GM12873 (cell line): ENCODE measurements at regions not wholly inside any gene's neighbourhood (a gene's known extent, or its start where the extent isn't known, plus 50 kb on each side); places are given as distances from the start of the nearest gene placed in this dataset.

Experiments used
- TF ChIP-seq, protein P1 (sequence below): IDR thresholded peaks from 2 replicates; pipeline ENCODE4 v1.5.1; 2012; ENCODE audit warnings: low read depth, mild to moderate bottlenecking, moderate library complexity, low read length, control low read depth; ENCODE audit not compliant: insufficient read depth; ENCODE audit errors: missing control alignments

DNA sequence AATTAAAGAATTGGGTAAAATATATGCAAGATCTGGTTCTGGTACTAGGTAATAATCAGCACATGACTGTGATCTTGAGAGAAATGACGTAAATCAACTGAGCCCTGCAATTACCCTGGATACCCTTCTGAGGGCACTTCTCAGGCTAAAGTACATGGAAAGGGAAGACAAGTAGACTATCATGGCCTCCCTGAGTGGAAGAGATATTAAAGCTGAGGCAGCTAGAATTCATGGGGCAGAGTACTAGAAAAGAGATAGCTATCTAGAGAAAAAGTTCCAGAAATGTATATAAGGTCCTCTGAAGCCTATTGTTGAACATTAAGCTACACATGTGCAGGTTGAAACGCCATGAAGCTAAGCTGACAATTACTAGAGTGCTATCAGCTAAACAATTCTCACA is 249.6 kb downstream of the NKX6-1 start:
- TF ChIP-seq, protein P1, sequence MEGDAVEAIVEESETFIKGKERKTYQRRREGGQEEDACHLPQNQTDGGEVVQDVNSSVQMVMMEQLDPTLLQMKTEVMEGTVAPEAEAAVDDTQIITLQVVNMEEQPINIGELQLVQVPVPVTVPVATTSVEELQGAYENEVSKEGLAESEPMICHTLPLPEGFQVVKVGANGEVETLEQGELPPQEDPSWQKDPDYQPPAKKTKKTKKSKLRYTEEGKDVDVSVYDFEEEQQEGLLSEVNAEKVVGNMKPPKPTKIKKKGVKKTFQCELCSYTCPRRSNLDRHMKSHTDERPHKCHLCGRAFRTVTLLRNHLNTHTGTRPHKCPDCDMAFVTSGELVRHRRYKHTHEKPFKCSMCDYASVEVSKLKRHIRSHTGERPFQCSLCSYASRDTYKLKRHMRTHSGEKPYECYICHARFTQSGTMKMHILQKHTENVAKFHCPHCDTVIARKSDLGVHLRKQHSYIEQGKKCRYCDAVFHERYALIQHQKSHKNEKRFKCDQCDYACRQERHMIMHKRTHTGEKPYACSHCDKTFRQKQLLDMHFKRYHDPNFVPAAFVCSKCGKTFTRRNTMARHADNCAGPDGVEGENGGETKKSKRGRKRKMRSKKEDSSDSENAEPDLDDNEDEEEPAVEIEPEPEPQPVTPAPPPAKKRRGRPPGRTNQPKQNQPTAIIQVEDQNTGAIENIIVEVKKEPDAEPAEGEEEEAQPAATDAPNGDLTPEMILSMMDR: no peak

DNA sequence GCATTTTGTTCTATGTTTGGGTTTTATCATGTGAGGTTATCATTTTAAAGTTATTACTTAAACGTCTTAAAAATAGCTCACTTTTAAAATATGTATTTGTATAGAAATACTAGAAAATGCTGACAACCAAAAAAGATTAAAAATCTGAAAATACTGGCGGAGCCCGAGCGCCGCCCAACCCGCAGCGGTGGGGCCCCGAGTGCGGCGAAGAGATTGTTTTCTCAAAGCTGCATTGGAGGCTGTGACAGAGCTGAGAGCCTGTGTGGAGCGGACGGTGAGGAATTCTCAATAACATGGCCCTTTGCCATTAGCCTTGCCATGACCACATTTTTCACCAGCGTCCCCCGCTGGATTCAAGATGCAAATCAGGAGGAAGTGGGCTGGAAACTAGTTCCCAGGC is 255.4 kb downstream of the NKX6-1 start:
- TF ChIP-seq, protein P1: no peak

DNA sequence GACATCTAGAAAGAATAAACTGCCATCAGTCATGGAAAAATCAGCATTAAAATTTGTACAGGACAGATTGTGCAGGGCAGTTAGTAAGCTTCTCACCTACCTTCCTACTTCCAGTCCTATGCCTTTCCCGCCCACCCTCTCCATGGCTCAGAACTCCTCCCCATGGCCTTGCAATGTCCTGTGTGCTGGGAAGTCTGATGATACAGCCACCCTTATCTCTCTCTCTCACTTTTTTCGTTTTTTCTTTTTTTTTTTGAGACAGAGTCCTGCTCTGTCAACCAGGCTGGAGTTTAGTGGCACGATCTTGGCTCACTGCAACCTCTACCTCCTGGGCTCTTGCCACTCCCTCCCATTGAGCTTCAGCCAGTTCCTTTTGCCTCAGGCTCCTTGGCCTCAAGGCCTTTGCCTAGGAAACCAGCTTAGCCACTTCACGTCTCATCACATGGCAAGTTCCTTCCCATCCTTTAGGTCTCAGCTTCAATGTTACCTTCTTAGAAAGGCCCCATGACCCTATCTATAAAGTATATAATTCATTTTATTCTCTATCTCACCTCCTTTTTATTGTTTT is 259.7 kb downstream of the NKX6-1 start:
- TF ChIP-seq, protein P1: no peak

DNA sequence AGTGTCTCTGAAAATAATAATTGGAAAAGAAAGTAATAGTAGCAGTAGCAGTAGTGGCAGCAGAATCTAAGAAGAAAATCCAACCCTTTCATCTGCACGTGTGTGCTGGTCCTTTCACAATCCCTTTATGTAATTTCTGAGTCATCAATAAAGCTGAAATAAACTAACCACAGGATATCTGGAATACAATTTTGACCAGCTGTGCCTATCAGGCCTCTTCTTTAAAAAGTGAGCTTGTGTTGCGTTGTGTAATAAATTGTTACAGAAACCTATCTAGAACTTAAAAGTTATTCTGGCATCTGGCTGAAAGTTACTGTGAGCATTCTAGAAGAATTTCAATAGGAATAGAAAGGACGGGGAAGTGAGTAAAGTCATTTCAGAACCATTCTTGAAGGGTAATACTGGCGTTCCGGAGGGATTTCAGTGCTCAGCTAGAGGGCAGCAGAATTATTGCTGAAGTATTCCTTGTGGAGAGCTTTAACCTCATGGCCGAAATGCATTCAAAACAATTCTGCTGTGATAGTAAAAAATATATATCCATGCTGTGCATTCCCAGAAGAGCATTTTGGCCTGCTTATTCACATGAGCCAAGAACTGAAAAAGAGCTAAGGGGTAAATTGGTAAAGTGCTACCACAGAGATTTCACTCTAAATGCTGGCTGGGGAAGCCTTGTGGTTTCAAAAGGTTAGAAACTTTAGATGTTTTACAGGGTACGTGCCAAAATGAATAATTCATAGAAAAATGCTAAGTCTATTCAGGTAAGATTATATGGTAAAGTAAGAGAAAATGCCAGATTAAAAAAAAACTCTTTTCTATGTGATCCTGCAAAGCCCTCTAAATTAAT is 260.6 kb downstream of the NKX6-1 start:
- TF ChIP-seq, protein P1: no peak

DNA sequence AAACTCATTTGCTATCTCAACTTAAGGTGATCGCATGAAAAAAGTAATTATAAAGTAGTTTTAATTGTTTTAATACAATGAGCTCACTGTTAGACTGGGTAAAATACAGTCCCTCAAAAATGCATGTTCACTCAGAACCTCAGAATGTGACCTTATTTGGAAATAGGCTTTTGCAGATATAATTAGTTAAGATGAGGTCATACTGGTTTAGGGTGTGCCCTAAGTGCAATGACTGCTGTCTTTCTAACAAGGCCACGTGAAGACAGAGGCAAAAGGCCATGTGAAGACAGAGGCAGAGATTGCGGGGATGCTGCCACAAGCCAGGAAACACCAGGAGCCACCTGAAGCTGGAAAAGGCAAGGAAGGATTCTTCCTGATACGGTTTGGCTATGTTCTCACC is 262.1 kb downstream of the NKX6-1 start:
- TF ChIP-seq, protein P1: no peak

DNA sequence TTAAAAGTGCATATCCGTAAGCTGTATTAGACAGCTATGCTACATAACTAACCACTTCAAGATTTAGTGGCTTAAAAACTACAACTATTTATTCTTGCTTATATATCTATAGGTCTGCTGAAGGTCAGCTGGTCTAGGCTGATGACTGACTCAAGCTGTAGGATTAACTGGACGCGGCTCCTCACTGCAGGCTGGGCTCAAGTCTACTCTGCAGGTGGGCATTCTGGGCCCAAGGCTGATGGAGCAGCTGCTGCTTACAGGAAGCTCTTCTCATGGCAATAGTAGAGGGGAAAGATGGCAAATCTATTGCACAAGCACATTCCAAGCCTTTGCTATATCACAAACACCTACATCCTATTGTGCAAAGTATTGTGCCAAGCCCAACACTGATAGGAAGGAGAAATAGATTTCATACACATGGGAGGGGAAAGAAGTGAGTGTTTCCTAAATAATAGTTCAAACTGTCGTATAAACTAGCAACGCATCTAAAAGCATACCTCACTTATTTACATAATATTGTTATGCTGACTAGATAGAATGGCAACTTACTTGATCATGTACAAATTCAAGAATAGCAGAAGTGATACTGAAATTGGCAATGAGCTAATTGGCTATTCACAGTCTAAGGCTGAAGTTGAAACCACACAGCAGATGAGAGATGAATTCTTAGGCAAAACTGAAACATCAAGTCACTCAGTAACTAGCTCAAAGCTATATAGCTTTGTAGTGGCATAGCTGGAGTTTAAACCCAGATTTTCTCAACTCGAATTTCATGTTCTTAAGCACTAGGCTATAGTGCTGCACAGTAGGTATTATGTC is 263.8 kb downstream of the NKX6-1 start:
- TF ChIP-seq, protein P1: no peak
